ENCODE measurements at regions not wholly inside any gene's neighbourhood (a gene's known extent, or its start where the extent isn't known, plus 50 kb on each side); places are given as distances from the start of the nearest gene placed in this dataset.

GRCh38 chr5:81819556-81820317 lies 68.8 kb upstream of the SSBP2 start:
- Histone ChIP-seq H3K36me3 (ENCODE audit: insufficient read depth, low read length) (no peaks in the 10 kb centered on the region), H3K27me3 (ENCODE audit: low read length) (no peaks in the 10 kb centered on the region), H3K9me3 (ENCODE audit: low read length) (no peaks in the 10 kb centered on the region), H3K4me3 (ENCODE audit: low read length) (no peak overlapping the region), H3K9ac (ENCODE audit: low read length) (no peak overlapping the region), H4K20me1 (ENCODE audit: insufficient read depth, low read depth, low read length) (no peaks in the 10 kb centered on the region), H3K9me2 (replicated peaks; ENCODE audit: insufficient read depth, low read length) (no peaks in the 10 kb centered on the region), H3K4me1 (ENCODE audit: low read length) (no peaks in the 10 kb centered on the region), H3K4me2 (ENCODE audit: low read depth, low read length, poor library complexity, severe bottlenecking) (no peak overlapping the region), H2AFZ (ENCODE audit: low read length) (no peak overlapping the region), H3K27ac (ENCODE audit: low read length) (no peak overlapping the region), H3K79me2 (ENCODE audit: low read length) (no peaks in the 10 kb centered on the region)
- DNase-seq = no peak

GRCh38 chr5:81817980-81818379 lies 67.1 kb upstream of the SSBP2 start:
- Histone ChIP-seq H3K4me3 (ENCODE audit: low read length) (no peak overlapping the region), H3K27ac (ENCODE audit: low read length) (no peak overlapping the region), H3K9me3 (ENCODE audit: low read length) (no peaks in the 10 kb centered on the region), H3K9me2 (replicated peaks; ENCODE audit: insufficient read depth, low read length) (no peaks in the 10 kb centered on the region), H4K20me1 (ENCODE audit: insufficient read depth, low read depth, low read length) (no peaks in the 10 kb centered on the region), H3K36me3 (ENCODE audit: insufficient read depth, low read length) (no peaks in the 10 kb centered on the region), H3K27me3 (ENCODE audit: low read length) (no peaks in the 10 kb centered on the region), H3K4me2 (ENCODE audit: low read depth, low read length, poor library complexity, severe bottlenecking) (no peak overlapping the region), H3K9ac (ENCODE audit: low read length) (no peak overlapping the region), H2AFZ (ENCODE audit: low read length) (no peak overlapping the region), H3K4me1 (ENCODE audit: low read length) (no peaks in the 10 kb centered on the region), H3K79me2 (ENCODE audit: low read length) (no peaks in the 10 kb centered on the region)
- no peak for DNase-seq

DNA sequence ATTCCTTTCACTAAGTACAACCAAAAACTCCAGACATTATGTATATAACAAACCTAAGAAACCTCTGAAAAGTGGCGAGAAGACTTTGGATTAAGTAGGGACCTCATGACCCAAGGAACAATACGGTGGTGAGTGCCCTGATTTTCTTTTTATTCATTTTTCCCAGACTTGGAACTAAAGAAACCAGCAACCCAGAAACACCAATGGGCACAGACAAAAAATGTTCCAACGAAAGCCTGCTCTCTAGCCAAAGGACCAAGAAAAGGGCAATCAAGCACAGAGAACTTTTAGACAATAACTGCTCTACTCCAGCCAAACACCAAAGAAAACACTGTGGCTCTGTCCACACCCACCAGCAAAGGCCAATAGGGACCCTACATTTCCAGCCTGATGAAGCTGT lies 66.2 kb upstream of the SSBP2 start:
- Histone ChIP-seq H3K4me3 (ENCODE audit: low read length) (no peak overlapping the region), H3K4me1 (ENCODE audit: low read length) (no peaks in the 10 kb centered on the region), H3K9ac (ENCODE audit: low read length) (no peak overlapping the region), H3K27ac (ENCODE audit: low read length) (no peak overlapping the region), H3K4me2 (ENCODE audit: low read depth, low read length, poor library complexity, severe bottlenecking) (no peak overlapping the region), H3K9me2 (replicated peaks; ENCODE audit: insufficient read depth, low read length) (no peaks in the 10 kb centered on the region), H4K20me1 (ENCODE audit: insufficient read depth, low read depth, low read length) (no peaks in the 10 kb centered on the region), H3K79me2 (ENCODE audit: low read length) (no peaks in the 10 kb centered on the region), H3K27me3 (ENCODE audit: low read length) (no peaks in the 10 kb centered on the region), H3K9me3 (ENCODE audit: low read length) (no peaks in the 10 kb centered on the region), H2AFZ (ENCODE audit: low read length) (no peak overlapping the region), H3K36me3 (ENCODE audit: insufficient read depth, low read length) (no peaks in the 10 kb centered on the region)
- DNase-seq = no peak

GRCh38 chr5:81815321-81815720 lies 64.4 kb upstream of the SSBP2 start:
- Histone ChIP-seq H3K9me2 (replicated peaks; ENCODE audit: insufficient read depth, low read length) (no peaks in the 10 kb centered on the region), H3K4me2 (ENCODE audit: low read depth, low read length, poor library complexity, severe bottlenecking) (no peak overlapping the region), H3K4me1 (ENCODE audit: low read length) (no peaks in the 10 kb centered on the region), H4K20me1 (ENCODE audit: insufficient read depth, low read depth, low read length) (no peaks in the 10 kb centered on the region), H3K27ac (ENCODE audit: low read length) (no peak overlapping the region), H3K9me3 (ENCODE audit: low read length) (no peaks in the 10 kb centered on the region), H3K36me3 (ENCODE audit: insufficient read depth, low read length) (no peaks in the 10 kb centered on the region), H3K79me2 (ENCODE audit: low read length) (no peaks in the 10 kb centered on the region), H3K4me3 (ENCODE audit: low read length) (no peak overlapping the region), H3K9ac (ENCODE audit: low read length) (no peak overlapping the region), H2AFZ (ENCODE audit: low read length) (no peak overlapping the region), H3K27me3 (ENCODE audit: low read length) (no peaks in the 10 kb centered on the region)
- no peak for DNase-seq

- Histone ChIP-seq H3K79me2 (ENCODE audit: low read length) (no peaks in the 10 kb centered on the region), H4K20me1 (ENCODE audit: insufficient read depth, low read depth, low read length) (no peaks in the 10 kb centered on the region), H3K4me1 (ENCODE audit: low read length) (no peaks in the 10 kb centered on the region), H2AFZ (ENCODE audit: low read length) (no peak overlapping the region), H3K36me3 (ENCODE audit: insufficient read depth, low read length) (no peaks in the 10 kb centered on the region), H3K4me3 (ENCODE audit: low read length) (no peak overlapping the region), H3K9ac (ENCODE audit: low read length) (no peak overlapping the region), H3K27ac (ENCODE audit: low read length) (no peak overlapping the region), H3K4me2 (ENCODE audit: low read depth, low read length, poor library complexity, severe bottlenecking) (no peak overlapping the region), H3K9me2 (replicated peaks; ENCODE audit: insufficient read depth, low read length) (no peaks in the 10 kb centered on the region), H3K9me3 (ENCODE audit: low read length) (peaks cover 8% of the 10 kb centered on the region; the same call in 1 of the 2 replicates), H3K27me3 (ENCODE audit: low read length) (no peaks in the 10 kb centered on the region)
- no peak for DNase-seq
These were observed 57.2 kb upstream of the SSBP2 start for GRCh38 chr5:81808106-81808505.

GRCh38 chr5:81805086-81805485 lies 54.2 kb upstream of the SSBP2 start:
- Histone ChIP-seq H3K4me1 (ENCODE audit: low read length) (no peaks in the 10 kb centered on the region), H3K4me3 (ENCODE audit: low read length) (no peak overlapping the region), H3K36me3 (ENCODE audit: insufficient read depth, low read length) (no peaks in the 10 kb centered on the region), H3K9me3 (ENCODE audit: low read length) (peaks cover 8% of the 10 kb centered on the region; the same call in 1 of the 2 replicates), H2AFZ (ENCODE audit: low read length) (no peak overlapping the region), H4K20me1 (ENCODE audit: insufficient read depth, low read depth, low read length) (no peaks in the 10 kb centered on the region), H3K27me3 (ENCODE audit: low read length) (no peaks in the 10 kb centered on the region), H3K27ac (ENCODE audit: low read length) (no peak overlapping the region), H3K9me2 (replicated peaks; ENCODE audit: insufficient read depth, low read length) (no peaks in the 10 kb centered on the region), H3K4me2 (ENCODE audit: low read depth, low read length, poor library complexity, severe bottlenecking) (no peak overlapping the region), H3K79me2 (ENCODE audit: low read length) (no peaks in the 10 kb centered on the region), H3K9ac (ENCODE audit: low read length) (no peak overlapping the region)
- no peak for DNase-seq

DNA sequence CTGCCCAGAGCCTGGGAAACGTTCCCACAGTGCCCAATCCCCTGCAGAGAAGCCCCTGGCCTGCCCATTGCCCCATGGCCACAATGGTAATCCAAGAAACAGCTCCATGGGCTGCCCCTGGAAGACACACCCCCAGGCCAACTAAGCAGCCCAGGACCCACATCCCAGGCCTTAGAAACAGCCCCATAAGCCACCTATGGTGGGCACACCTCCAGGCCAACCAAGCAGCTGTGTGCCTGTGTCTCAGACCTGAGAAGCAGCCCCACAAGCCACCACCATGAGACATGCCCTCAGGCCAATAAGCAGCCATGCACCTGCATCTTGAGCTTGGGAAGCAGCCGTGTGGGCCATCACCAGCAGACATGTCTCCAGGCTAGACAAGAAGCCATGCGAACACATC lies 52.9 kb upstream of the SSBP2 start:
- no peaks in the 10 kb centered on the region for H4K20me1 ChIP-seq (ENCODE audit: insufficient read depth, low read depth, low read length)
- no peak overlapping the region for H3K4me3 ChIP-seq (ENCODE audit: low read length)
- H3K9me2 ChIP-seq (replicated peaks; ENCODE audit: insufficient read depth, low read length) = no peaks in the 10 kb centered on the region
- no peaks in the 10 kb centered on the region for H3K79me2 ChIP-seq (ENCODE audit: low read length)
- H3K4me1 ChIP-seq (ENCODE audit: low read length) = no peaks in the 10 kb centered on the region
- no peaks in the 10 kb centered on the region for H3K27me3 ChIP-seq (ENCODE audit: low read length)
- no peaks in the 10 kb centered on the region for H3K36me3 ChIP-seq (ENCODE audit: insufficient read depth, low read length)
- peaks cover 8% of the 10 kb centered on the region; the same call in 1 of the 2 replicates for H3K9me3 ChIP-seq (ENCODE audit: low read length)
- H3K27ac ChIP-seq (ENCODE audit: low read length) = no peak overlapping the region
- H3K4me2 ChIP-seq (ENCODE audit: low read depth, low read length, poor library complexity, severe bottlenecking) = no peak overlapping the region
- no peak for DNase-seq
- H3K9ac ChIP-seq (ENCODE audit: low read length) = no peak overlapping the region
- H2AFZ ChIP-seq (ENCODE audit: low read length) = no peak overlapping the region

- Histone ChIP-seq H3K27ac (ENCODE audit: low read length) (no peak overlapping the region), H3K27me3 (ENCODE audit: low read length) (no peaks in the 10 kb centered on the region), H2AFZ (ENCODE audit: low read length) (no peak overlapping the region), H4K20me1 (ENCODE audit: insufficient read depth, low read depth, low read length) (no peaks in the 10 kb centered on the region), H3K9ac (ENCODE audit: low read length) (no peak overlapping the region), H3K36me3 (ENCODE audit: insufficient read depth, low read length) (no peaks in the 10 kb centered on the region), H3K4me3 (ENCODE audit: low read length) (no peak overlapping the region), H3K4me2 (ENCODE audit: low read depth, low read length, poor library complexity, severe bottlenecking) (no peak overlapping the region), H3K9me2 (replicated peaks; ENCODE audit: insufficient read depth, low read length) (no peaks in the 10 kb centered on the region), H3K79me2 (ENCODE audit: low read length) (no peaks in the 10 kb centered on the region), H3K4me1 (ENCODE audit: low read length) (no peaks in the 10 kb centered on the region), H3K9me3 (ENCODE audit: low read length) (peaks cover 8% of the 10 kb centered on the region; the same call in 1 of the 2 replicates)
- no peak for DNase-seq
These were observed 51.7 kb upstream of the SSBP2 start for GRCh38 chr5:81802625-81803024.
